Prostate gland (tissue), 2 donors: ENCODE measurements at regions not wholly inside any gene's neighbourhood (a gene's known extent, or its start where the extent isn't known, plus 50 kb on each side); places are given as distances from the start of the nearest gene placed in this dataset.

ENCODE experiments used
- CTCF ChIP-seq, 4 experiments: fragments of 200-600 bp in 2 of 4; fragments of 450-650 bp in 2 of 4; sonication (generic) in 2 of 4; IDR thresholded peaks; 1 replicate in 3 of 4; 2 replicates in 1 of 4; pipeline ENCODE4 v1.5.1; 2016 to 2019; ENCODE audit warnings: antibody characterized with exemption in 4 of 4, mild to moderate bottlenecking in 2 of 4, moderate library complexity in 2 of 4
- POLR2A ChIP-seq: fragments of 450-650 bp; IDR thresholded peaks from one replicate; pipeline ENCODE4 v1.6.1; 2016; ENCODE audit warnings: antibody characterized with exemption, mild to moderate bottlenecking
- POLR2AphosphoS5 ChIP-seq: sonication (generic); formaldehyde crosslinking; IDR thresholded peaks from one replicate; pipeline ENCODE4 v1.6.1; 2017; ENCODE audit warnings: antibody characterized with exemption

GRCh38 chr7:84450772-84451171, 256.2 kb upstream of the SEMA3A start:
- TF ChIP-seq POLR2AphosphoS5 (no peak), POLR2A (no peak), CTCF (IDR thresholded peaks at IDR 0.05) (no peak)
